NCI-H748 (cell line): ENCODE measurements at regions not wholly inside any gene's neighbourhood (a gene's known extent, or its start where the extent isn't known, plus 50 kb on each side); places are given as distances from the start of the nearest gene placed in this dataset.

Source experiments
- DNase-seq: peaks from one replicate; lab custom pipeline; 2025; ENCODE audit not compliant: unreplicated experiment; lab: John Stamatoyannopoulos, UW

DNA sequence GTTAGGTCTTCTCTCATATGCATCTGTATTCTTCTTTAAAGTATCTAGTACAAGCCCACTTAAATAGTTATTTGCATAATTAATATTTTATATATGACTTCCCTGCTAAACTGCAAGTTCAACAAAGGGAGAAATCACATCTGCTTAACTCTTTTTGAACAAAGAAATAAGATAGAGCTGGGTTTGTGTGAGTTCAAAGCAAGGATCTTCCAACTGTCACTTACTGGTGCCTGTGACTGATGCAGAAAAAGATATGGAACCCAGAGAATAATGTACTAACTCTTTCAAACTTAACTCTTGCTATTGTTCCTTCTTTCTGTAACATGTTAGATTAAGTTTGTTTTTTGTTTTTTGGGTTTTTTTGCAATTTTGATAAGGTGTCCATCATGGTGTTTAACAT lies 71.3 kb upstream of the SP4 start:
- no peak for DNase-seq

DNA sequence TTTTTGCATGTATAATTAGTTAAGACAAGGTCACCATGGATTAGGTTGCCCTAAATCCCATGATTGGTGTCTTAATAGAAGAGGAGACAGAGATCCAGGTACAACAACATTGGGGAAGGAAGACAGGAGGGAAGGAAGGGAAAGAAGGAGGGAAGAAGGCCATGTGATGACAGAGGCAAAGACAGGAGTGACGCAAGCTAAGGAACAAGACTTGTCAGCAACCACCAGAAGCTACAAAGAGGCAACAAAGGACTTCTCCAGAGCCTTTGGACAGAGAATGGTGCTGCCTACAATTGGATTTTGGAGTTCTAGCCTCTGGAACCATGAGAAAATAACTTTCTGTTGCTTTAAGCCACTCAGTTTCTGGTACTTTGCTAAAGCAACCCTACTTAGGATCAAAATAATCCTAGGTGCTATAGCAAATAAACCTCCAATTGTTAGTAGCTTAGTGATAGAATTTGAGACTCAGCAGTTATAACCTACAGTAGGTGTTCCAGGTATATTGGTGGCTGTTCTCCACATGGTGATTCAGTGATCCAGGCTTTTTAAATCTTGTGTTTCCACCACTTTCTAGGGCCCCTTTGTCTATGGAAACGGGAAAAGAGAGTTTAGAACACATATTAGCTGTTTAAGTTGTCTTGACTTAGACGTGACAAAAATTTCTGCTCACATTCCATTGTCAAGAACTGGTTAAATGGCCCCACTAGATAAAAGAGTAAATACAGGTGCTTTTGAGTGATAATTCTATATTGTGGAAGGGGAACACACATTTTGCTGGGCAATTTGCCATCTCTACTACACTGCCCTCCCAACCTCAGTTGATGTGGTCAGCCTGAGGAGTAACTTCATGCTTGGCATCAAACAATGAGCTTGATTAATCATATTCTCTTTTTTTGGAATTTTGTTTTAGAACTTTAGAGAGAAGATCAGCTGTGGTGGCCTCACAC lies 70.5 kb upstream of the SP4 start:
- DNase-seq = peak; percentile 30

DNA sequence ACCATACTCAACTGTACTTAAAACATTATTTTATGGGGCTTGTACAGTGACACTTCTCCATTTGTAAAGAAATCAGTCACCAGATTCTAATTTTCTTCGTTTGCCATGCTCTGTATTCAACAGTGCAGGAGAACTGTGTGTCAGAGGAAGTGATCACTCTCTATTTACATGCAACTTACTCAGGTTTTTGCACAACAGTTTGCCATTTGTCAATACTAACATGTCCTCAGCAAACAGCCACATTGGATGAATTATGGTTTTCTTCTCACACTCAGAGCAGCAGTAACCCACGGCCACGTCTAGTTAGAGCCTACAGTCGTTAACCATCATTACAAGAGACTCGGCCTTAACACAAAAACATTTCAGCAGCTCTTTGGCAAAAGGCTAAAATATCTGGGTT lies 69.2 kb upstream of the SP4 start:
- no peak for DNase-seq

DNA sequence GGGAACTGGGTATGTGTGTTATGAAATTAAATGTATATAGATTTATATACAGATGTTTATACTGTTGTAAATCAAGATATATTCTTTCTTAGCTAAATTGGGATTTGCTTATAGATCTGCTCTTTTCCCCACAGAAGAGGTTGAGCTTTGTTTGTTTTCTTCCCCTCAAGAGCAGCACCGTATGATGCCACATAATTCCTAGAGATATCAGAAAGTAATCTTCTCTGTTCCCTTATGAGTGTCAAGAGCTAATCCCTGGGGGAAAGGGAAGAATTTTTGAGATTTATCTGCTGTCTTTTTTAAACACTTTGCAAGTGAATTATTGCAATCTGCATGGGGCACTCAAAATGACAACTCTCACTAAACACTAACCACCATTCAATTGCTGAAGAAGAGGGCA lies 68.7 kb upstream of the SP4 start:
- DNase-seq = no peak

DNA sequence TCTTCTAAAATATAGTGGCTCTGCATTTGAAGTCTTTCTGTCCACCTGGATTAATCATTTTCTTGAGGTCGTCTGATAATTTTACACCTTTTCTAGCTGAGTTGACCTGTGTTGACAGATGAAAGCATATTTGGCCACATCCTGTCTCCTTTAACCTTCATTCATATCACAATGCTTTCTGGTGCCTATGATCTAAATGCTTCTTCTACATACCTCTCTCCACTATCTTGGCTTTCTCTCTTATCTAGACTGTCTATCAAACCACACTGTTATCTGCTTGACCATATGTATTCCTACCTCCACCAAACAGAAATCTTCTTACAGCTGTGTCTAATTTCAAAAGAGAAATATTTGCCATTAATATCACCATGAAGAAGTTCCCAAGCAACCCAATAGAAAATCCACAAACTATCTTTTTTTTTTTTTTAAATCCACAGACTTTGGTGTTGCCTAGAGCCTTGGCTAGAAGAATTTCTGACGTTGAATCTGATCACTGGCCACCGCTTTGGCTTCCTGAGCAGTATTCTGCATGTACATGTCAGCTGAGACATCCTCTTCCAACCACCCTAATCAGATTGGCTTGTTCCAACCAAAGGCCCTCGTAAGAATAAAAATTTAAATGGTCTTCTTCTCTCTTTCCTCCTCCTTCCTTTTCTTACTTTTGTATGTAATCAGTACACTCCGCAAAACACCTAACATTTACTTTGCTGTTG lies 66.3 kb upstream of the SP4 start:
- no peak for DNase-seq

DNA sequence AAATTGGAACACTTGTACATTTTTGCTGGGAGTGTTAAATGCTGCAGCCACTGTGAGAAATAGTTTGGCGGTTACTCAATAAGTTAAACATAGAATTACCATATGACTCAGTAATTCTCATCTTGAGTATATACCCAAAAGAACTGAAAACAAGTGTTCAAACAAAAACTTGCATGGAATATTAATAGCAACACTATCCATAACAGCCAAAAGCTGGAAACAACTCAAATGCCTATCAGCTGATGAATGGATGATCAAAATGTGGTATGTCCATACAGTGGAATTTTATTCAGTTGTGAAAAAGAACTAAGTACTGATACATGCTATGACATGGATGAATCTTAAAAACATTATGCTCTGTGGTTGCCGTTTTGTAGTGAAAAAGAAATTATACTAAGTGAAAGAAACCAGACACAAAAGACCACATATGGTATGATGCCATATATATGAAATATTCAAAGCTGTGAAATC lies 63.0 kb upstream of the SP4 start:
- DNase-seq = no peak

DNA sequence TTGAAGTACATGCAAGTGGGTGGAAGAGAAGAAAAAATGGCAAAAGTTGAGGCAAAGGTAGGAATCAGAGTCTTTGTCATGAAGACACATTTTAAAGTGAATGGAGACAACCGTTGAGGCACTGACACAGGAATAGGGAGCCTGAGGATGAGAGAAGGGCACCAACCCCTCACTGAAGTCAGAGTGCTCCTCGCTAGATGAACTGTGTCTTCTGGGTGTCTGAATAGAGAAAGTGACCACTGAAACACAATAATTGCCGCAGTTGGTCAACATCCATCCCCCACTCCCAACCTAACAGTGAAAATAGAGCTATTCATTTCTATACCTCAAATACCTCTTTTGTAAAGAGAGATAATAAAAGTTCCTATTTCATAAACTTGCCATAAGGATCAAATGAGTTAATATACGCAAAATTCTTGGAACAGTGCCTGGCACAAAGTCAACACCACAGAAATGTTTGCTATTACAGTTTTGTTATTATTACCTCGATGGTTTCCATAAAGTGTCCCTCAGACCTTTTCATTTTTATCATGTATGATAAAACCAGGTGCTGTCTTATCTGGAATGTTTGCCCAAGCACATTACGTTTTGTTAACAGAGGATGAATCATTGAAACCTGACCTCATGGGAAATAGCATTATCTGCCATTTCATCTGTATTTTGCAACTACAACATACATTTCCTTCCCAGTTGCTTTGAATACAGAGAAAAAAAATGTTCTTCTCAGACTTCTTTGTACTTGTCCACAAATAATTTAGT lies 61.8 kb upstream of the SP4 start:
- peak; percentile 98 for DNase-seq

DNA sequence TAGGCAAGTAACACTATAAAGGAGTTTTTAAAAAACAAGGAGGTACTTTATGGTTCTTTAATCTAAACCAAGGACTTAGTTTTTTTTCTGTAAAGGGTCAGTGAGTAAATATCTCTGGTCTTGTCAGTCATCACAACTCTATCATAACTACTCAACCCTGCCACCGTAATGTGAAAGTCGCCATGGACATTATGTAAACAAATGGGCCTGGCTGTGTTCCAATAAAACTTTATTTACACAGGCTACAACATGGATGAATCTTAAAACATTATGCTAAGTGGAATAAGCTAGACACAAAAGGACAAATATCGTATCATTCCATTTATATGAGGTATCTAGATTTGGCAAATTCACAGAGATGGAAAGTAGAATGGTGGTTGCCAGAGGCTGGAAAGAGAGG lies 60.8 kb upstream of the SP4 start:
- DNase-seq = peak; percentile 93

DNA sequence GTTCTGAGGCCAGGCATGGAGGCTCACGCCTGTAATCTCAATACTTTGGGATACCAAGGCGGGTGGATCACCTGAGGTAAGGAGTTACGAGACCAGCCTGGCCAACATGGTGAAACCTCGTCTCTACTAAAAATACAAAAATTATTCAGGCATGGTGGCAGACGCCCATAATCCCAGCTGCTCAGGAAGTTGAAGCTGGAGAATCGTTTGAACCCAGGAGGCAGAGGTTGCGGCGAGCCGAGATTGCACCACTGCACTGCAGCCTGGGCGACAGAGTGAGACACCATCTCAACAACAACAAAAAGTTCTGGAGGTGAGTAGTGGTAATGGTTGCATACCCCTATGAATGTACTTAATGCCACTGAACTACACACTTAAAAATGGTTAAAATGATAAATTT lies 60.3 kb upstream of the SP4 start:
- peak; percentile 49 for DNase-seq

DNA sequence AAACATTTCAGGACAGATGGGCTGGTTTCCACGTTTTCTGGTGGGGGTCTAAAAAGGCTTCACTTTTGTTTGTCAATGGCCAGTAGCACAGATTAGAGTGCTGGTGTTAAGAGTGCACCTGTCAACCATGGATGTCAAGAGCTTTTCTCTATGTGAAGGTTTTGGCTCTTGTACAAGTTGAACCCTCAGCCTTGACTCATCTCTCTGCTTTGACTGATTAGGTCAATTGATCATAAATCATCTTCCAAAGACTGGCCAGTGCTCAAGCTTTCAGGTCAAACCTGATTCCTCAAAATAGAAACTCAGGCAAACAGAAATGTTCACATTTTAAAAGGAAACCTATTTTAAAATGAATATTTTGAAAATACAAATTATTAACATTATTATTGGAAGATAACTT lies 59.6 kb upstream of the SP4 start:
- DNase-seq = peak; percentile 92

DNA sequence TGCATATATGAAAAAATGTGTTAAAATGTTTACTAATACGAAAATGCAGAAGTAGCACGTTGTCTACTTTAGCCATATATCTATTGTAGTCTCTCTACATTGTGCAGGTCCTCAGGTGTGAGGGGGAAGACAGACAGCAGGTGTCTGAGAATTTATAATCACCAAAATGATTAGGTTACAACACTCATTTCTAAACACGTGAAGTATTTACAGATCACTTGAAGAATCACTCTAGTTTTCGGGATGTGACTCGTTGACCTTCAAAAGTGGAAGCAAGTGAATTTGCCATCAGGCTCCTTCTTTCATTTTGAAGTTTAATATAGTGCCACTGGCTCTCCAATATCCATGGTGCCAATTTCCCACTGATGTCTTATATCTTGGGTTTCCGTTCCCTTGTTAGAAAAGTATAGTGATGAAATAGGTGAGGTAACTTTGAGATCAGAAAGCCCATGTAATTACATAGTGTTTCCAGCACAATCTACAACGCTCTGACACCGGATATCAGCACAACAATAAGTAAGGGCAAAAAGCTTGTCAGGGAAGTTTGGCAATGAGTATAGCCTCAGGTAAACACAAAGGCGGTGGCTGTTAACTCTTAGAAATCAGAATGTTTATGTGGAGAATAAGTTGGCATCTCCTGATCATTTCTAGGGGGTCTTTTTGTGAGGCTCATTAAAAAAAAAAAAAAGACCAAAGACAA lies 57.5 kb upstream of the SP4 start:
- peak; percentile 85 for DNase-seq

DNA sequence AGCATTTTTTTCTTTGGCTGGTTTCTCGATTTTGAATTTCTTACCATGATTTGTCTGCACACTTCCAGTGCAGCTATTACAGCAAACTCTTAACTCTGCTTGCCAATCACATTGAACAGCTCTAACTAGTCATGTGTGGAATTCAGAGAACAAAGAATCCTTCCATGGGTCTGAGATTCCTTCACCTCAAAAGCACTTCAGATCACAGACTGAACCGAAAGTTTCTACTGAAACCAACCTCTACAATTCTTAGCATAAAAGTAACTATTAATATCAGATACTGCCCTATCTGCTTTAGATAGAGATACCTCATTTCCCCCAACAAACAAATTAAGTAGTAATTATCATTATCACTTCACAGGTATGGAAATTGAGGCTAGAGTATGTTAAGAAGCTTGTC lies 56.5 kb upstream of the SP4 start:
- no peak for DNase-seq

DNA sequence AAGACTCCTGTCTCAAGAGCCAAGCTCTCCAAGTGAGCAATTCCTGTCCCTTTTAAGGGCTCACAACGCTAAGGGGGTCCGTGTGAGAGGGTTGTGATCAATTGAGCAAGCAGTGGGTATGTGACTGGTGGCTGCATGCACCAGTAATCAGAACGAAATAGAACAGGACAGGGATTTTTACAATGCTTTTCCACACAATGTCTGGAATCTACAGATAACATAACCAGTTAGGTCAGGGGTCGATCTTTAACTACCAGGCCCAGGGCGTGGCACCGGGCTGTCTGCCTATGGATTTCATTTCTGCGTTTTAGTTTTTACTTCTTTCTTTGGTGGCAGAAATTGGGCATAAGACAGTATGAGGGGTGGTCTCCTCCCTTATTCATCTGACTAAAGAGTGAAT lies 54.9 kb upstream of the SP4 start:
- no peak for DNase-seq

DNA sequence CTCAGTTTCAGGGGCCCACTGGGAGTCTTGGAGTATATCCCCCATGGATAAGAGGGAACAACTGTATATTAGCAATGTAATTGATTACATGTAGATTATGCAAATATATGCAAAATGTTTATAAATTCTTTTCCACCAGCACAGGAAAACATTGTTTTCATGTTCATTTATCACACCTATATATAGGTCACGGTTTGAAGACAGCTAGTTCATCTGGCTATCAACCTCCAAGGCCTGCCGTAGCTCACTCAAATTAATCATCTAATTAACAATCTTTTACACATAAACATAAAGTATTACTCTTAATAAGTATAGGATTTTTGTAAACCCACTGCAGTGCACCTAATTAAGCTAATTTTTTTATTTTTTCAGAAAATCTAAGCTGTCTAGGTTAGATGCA lies 53.7 kb upstream of the SP4 start:
- DNase-seq = no peak

DNA sequence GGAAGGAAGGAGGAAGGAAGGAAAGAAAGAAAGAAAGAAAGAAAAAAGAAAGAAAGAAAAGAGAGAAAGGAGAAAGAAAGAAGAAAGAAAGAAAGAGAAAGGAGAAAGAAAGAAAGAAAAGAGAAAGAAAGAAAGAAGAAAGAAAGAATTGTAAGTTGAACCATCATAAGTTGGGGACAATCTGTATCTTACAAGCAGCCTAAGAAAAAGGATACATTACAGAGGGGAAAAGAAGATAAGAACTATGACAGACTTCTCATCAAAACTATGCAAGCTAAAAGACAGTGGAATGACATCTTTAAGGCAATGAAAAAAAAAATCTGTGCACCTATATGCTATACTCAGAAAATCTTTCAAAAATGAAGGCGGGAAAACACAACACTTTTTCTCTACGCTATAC lies 50.3 kb upstream of the SP4 start:
- peak; percentile 39 for DNase-seq
